CD4-positive, CD25-positive, alpha-beta regulatory T cell (primary cell): ENCODE measurements at regions not wholly inside any gene's neighbourhood (a gene's known extent, or its start where the extent isn't known, plus 50 kb on each side); places are given as distances from the start of the nearest gene placed in this dataset.

Experiments used
- ATAC-seq, 2 donors: fragments of 150-1000 bp; cut with Tn5 transposase; one replicate each; pipeline ENCODE4 v1.10.0; 2021; ENCODE audit warnings: low read depth in 2 of 2, moderate number of reproducible peaks in 2 of 2, moderate library complexity in 1 of 2
- DNase-seq, 3 donors: peaks; one replicate each; pipeline versions ENCODE4 v3.0.0 to v3.0.0-alpha.2; 2012 to 2022; ENCODE audit warnings: mixed read lengths in 1 of 3
- H3K27ac ChIP-seq: one replicate; pipeline ENCODE4 v1.7.0; 2013; ENCODE audit warnings: mild to moderate bottlenecking, low read length; ENCODE audit not compliant: insufficient read depth, poor library complexity, severe bottlenecking
- H3K27me3 ChIP-seq: one replicate; pipeline ENCODE4 v1.7.0; 2013; ENCODE audit warnings: low read length; ENCODE audit not compliant: control insufficient read depth, insufficient read depth
- H3K36me3 ChIP-seq: one replicate; pipeline ENCODE4 v1.7.0; 2013; ENCODE audit warnings: mild to moderate bottlenecking, low read length, moderate library complexity; ENCODE audit not compliant: control insufficient read depth, insufficient read depth
- H3K4me1 ChIP-seq: 2 replicates; pipeline ENCODE4 v1.7.0; 2013; ENCODE audit warnings: mild to moderate bottlenecking, low read length; ENCODE audit not compliant: insufficient read depth, control insufficient read depth, poor library complexity, severe bottlenecking
- H3K4me3 ChIP-seq: one replicate; pipeline ENCODE4 v1.7.0; 2013; ENCODE audit warnings: low read depth, mild to moderate bottlenecking, low read length, moderate library complexity
- H3K9me3 ChIP-seq, 2 experiments: 1 replicate in 1 of 2; 2 replicates in 1 of 2; pipeline ENCODE4 v1.7.0; 2013; ENCODE audit warnings: low read length in 2 of 2, mild to moderate bottlenecking in 1 of 2, moderate library complexity in 1 of 2; ENCODE audit not compliant: control insufficient read depth in 2 of 2
- H3K27ac Mint-ChIP-seq, 3 donors: one replicate each; pipeline ENCODE4 v1.8.0; 2020 to 2022; ENCODE audit warnings: mild to moderate bottlenecking in 3 of 3, mixed read lengths in 3 of 3, moderate library complexity in 2 of 3
- H3K27me3 Mint-ChIP-seq: one replicate; pipeline ENCODE4 v1.8.0; 2022; ENCODE audit warnings: mild to moderate bottlenecking, mixed read lengths
- H3K36me3 Mint-ChIP-seq: one replicate; pipeline ENCODE4 v1.8.0; 2020; ENCODE audit warnings: mixed read lengths
- H3K4me1 Mint-ChIP-seq, 4 donors: one replicate each; pipeline ENCODE4 v1.8.0; 2020 to 2022; ENCODE audit warnings: mixed read lengths in 4 of 4, mild to moderate bottlenecking in 1 of 4
- H3K4me3 Mint-ChIP-seq, 4 donors: one replicate each; pipeline ENCODE4 v1.8.0; 2020 to 2022; ENCODE audit warnings: mild to moderate bottlenecking in 4 of 4, mixed read lengths in 4 of 4, moderate library complexity in 3 of 4
- H3K9me3 Mint-ChIP-seq, 7 donors: one replicate each; pipeline ENCODE4 v1.8.0; 2020 to 2022; ENCODE audit warnings: mixed read lengths in 7 of 7, mild to moderate bottlenecking in 3 of 7, moderate library complexity in 2 of 7

GRCh38 chr2:21404137-21404536, 280.4 kb downstream of the TDRD15 start:
- Mint-ChIP-seq H3K4me1 (peaks cover 0 to 2% (median 0%) of the 10 kb centered on the region in 4 donors), H3K9me3 (peaks cover 0 to 6% (median 0%) of the 10 kb centered on the region in 7 donors), H3K27me3 (no peaks in the 10 kb centered on the region), H3K36me3 (no peaks in the 10 kb centered on the region), H3K4me3 (no peak overlapping the region), H3K27ac (no peak overlapping the region)
- Histone ChIP-seq H3K4me3 (no peak overlapping the region), H3K27me3 (no peaks in the 10 kb centered on the region), H3K9me3 (no peaks in the 10 kb centered on the region), H3K36me3 (no peaks in the 10 kb centered on the region), H3K27ac (no peak overlapping the region), H3K4me1 (no peaks in the 10 kb centered on the region)
- ATAC-seq, result no peak
- no peak for DNase-seq

DNA sequence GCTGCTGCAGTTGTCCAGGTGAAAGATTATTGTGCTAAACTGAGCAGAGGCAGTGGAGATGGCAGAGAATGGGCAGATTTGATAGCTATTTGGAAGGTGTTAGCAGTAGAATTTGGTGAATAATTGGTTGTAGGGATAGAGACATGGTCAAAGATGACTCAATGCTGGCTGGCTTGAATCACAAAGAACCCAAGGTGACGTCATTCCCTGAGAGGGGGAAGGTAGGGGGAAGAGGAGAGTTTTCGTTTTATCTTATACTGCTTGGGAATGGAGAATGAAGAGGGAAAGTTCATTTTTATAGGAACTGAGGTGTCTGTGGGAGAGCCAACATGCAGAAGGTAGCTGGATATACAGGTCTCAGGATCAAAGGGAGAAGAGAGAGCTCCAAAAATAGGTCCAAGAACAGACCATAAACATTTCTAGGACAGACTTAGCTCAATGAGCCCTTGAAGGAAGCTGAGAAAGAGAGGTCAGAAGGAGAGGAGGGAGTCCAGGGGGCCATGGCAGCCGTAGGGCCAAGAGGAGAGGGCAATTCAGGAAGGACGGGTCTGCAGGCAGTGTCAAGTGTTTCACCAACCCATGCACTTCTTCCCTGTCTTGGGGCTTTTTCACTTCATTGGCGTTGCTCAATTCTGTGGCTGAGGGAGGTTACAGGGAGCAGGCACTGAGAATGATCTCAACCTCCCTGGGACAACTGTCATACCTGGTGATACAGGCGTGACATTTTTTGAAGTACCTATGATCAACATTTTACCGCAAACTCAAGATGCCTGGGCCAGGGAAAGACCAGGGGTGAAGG, 281.3 kb downstream of the TDRD15 start:
- H3K27ac Mint-ChIP-seq, result no peak overlapping the region
- Histone ChIP-seq H3K9me3 (no peaks in the 10 kb centered on the region), H3K36me3 (no peaks in the 10 kb centered on the region), H3K27ac (no peak overlapping the region), H3K4me1 (no peaks in the 10 kb centered on the region), H3K4me3 (no peak overlapping the region), H3K27me3 (no peaks in the 10 kb centered on the region)
- DNase-seq, result no peak
- H3K36me3 Mint-ChIP-seq, result no peaks in the 10 kb centered on the region
- peaks cover 0 to 6% (median 2%) of the 10 kb centered on the region in 7 donors for H3K9me3 Mint-ChIP-seq
- H3K27me3 Mint-ChIP-seq, result no peaks in the 10 kb centered on the region
- ATAC-seq, result no peak
- peaks cover 0 to 2% (median 0%) of the 10 kb centered on the region in 4 donors for H3K4me1 Mint-ChIP-seq
- H3K4me3 Mint-ChIP-seq, result no peak overlapping the region

DNA sequence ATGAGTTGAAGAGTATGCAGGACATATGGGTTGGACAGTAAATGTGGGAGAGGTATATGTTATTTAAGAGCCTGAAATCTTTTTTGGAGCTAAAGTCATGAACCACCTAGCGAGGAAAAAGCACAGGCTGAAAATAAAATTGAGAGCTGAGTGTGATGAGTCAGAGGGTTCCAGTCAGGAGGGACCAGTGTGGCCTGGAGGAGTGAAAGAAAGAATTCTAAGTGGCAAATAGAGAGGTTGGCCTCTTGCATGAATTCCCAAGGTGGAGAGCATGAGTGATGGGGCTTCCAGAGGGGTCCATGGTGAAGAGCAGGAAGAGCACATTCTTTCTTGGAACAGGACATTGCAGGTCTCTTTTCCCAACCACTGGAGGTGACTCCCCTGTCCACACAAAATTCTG, 282.6 kb downstream of the TDRD15 start:
- Mint-ChIP-seq H3K27ac (no peak overlapping the region), H3K9me3 (peaks cover 0 to 7% (median 0%) of the 10 kb centered on the region in 7 donors), H3K27me3 (no peaks in the 10 kb centered on the region), H3K36me3 (no peaks in the 10 kb centered on the region), H3K4me3 (no peak overlapping the region), H3K4me1 (peaks cover 0 to 2% (median 0%) of the 10 kb centered on the region in 4 donors)
- no peaks in the 10 kb centered on the region for H3K36me3 ChIP-seq
- no peak overlapping the region for H3K27ac ChIP-seq
- DNase-seq (no peak), ATAC-seq (no peak)
- no peak overlapping the region for H3K4me3 ChIP-seq
- H3K9me3 ChIP-seq, result no peaks in the 10 kb centered on the region
- H3K4me1 ChIP-seq, result no peaks in the 10 kb centered on the region
- H3K27me3 ChIP-seq, result no peaks in the 10 kb centered on the region

- Histone ChIP-seq H3K36me3 (no peaks in the 10 kb centered on the region), H3K4me3 (no peak overlapping the region), H3K27ac (no peak overlapping the region), H3K27me3 (no peaks in the 10 kb centered on the region), H3K9me3 (no peaks in the 10 kb centered on the region), H3K4me1 (no peaks in the 10 kb centered on the region)
- no peak overlapping the region for H3K4me3 Mint-ChIP-seq
- H3K27ac Mint-ChIP-seq, result no peak overlapping the region
- ATAC-seq (no peak), DNase-seq (no peak)
- H3K9me3 Mint-ChIP-seq, result peaks cover 0 to 7% (median 0%) of the 10 kb centered on the region in 7 donors
- no peaks in the 10 kb centered on the region for H3K36me3 Mint-ChIP-seq
- peaks cover 0 to 2% (median 0%) of the 10 kb centered on the region in 4 donors for H3K4me1 Mint-ChIP-seq
- no peaks in the 10 kb centered on the region for H3K27me3 Mint-ChIP-seq
These were observed 283.1 kb downstream of the TDRD15 start for GRCh38 chr2:21406911-21407310.

DNA sequence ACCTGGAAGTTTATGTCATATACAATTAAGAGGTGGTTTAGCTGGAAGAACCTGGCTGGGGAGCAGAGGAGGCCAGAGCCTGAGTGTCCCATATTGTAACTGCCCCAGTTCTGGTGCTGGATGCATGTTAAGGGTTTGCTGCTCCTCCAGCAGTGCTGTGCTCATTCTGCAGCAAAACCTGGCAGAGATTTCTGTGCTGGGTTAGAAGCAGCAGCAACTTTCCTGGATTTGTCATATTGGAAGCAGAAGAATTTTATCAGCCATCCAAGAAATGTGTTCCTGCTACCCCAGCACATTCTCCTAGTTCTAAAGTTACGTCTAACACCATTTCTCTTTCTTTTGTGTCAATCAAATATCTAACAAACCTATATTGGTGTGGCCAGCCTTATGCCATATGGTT, 284.1 kb downstream of the TDRD15 start:
- no peaks in the 10 kb centered on the region for H3K27me3 Mint-ChIP-seq
- no peak overlapping the region for H3K27ac ChIP-seq
- H3K36me3 Mint-ChIP-seq, result no peaks in the 10 kb centered on the region
- no peak overlapping the region for H3K4me3 Mint-ChIP-seq
- H3K9me3 Mint-ChIP-seq, result peaks cover 0 to 4% (median 0%) of the 10 kb centered on the region in 7 donors
- DNase-seq (no peak), ATAC-seq (no peak)
- H3K4me1 ChIP-seq, result no peaks in the 10 kb centered on the region
- no peaks in the 10 kb centered on the region for H3K27me3 ChIP-seq
- H3K4me3 ChIP-seq, result no peak overlapping the region
- no peaks in the 10 kb centered on the region for H3K9me3 ChIP-seq
- H3K4me1 Mint-ChIP-seq, result no peaks in the 10 kb centered on the region
- H3K36me3 ChIP-seq, result no peaks in the 10 kb centered on the region
- no peak overlapping the region for H3K27ac Mint-ChIP-seq

DNA sequence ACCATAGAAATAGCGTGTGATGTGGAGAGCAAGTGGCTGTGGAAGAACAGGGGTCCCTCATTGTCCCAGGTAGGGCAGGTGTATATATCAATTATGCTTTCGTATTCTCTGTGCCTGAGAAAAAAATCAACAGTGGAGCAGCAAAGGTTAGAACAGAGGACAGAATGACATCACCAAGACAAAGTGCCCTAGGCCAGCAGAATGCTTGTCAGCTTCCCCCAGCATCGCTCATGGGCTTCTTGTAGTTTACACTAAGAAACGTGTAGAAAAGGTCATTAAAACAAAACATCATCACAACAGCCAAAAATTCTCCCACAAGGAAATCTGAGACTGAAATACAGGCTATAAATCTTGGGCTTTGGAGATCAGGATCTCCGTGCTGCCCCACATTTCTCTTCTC, 288.0 kb downstream of the TDRD15 start:
- Histone ChIP-seq H3K9me3 (no peaks in the 10 kb centered on the region), H3K4me3 (no peak overlapping the region), H3K36me3 (no peaks in the 10 kb centered on the region), H3K27me3 (no peaks in the 10 kb centered on the region), H3K27ac (no peak overlapping the region), H3K4me1 (no peaks in the 10 kb centered on the region)
- Mint-ChIP-seq H3K9me3 (peaks cover 0 to 13% (median 5%) of the 10 kb centered on the region in 7 donors), H3K4me1 (no peaks in the 10 kb centered on the region), H3K27me3 (no peaks in the 10 kb centered on the region), H3K36me3 (no peaks in the 10 kb centered on the region), H3K4me3 (no peak overlapping the region), H3K27ac (no peak overlapping the region)
- ATAC-seq, result no peak
- DNase-seq, result no peak

DNA sequence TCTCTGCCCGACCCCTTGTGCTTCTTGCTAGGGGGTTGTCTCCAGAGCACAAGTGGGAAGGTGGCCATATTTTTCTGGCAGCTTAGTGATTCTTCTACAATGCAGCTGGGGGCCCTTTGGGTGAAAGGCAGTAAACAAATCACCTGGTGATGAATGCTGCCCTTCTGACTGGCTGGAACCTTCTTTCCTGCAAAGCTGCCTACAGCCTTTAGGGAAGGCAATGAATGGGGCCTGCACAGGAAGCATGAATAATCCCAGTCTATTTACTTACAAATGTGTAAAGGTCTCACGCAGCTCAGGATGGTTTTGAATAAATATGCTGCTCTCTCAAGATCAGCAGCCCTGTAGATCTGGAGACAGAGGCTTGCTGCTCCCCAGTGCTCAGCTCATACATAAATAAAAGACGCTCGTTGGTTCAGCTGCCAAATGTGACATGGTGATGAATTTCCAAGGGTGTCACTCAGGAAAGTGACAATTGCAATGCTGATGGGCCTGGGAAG, 289.2 kb downstream of the TDRD15 start:
- H3K4me3 ChIP-seq, result no peak overlapping the region
- no peak overlapping the region for H3K27ac ChIP-seq
- no peaks in the 10 kb centered on the region for H3K4me1 Mint-ChIP-seq
- H3K9me3 Mint-ChIP-seq, result peaks cover 0 to 13% (median 5%) of the 10 kb centered on the region in 7 donors
- no peaks in the 10 kb centered on the region for H3K36me3 Mint-ChIP-seq
- no peak overlapping the region for H3K4me3 Mint-ChIP-seq
- H3K27ac Mint-ChIP-seq, result no peak overlapping the region
- H3K27me3 Mint-ChIP-seq, result no peaks in the 10 kb centered on the region
- no peaks in the 10 kb centered on the region for H3K9me3 ChIP-seq
- ATAC-seq (no peak), DNase-seq (no peak)
- no peaks in the 10 kb centered on the region for H3K4me1 ChIP-seq
- no peaks in the 10 kb centered on the region for H3K36me3 ChIP-seq
- no peaks in the 10 kb centered on the region for H3K27me3 ChIP-seq

- no peak overlapping the region for H3K27ac ChIP-seq
- no peak for DNase-seq
These were observed 291.5 kb downstream of the TDRD15 start for GRCh38 chr2:21415234-21415633.

More at GRCh38 chr2:21415234-21415633, 291.5 kb downstream of the TDRD15 start:
- no peaks in the 10 kb centered on the region for H3K27me3 ChIP-seq
- H3K9me3 ChIP-seq, result no peaks in the 10 kb centered on the region
- no peaks in the 10 kb centered on the region for H3K36me3 ChIP-seq
- no peak overlapping the region for H3K4me3 Mint-ChIP-seq
- no peaks in the 10 kb centered on the region for H3K4me1 Mint-ChIP-seq
- no peak overlapping the region for H3K4me3 ChIP-seq
- no peak for ATAC-seq
- no peak overlapping the region for H3K27ac Mint-ChIP-seq
- no peaks in the 10 kb centered on the region for H3K4me1 ChIP-seq
- no peaks in the 10 kb centered on the region for H3K27me3 Mint-ChIP-seq
- H3K36me3 Mint-ChIP-seq, result no peaks in the 10 kb centered on the region
- peaks cover 0 to 13% (median 5%) of the 10 kb centered on the region in 7 donors for H3K9me3 Mint-ChIP-seq
